ENCODE measurements at regions not wholly inside any gene's neighbourhood (a gene's known extent, or its start where the extent isn't known, plus 50 kb on each side); places are given as distances from the start of the nearest gene placed in this dataset.

DNA sequence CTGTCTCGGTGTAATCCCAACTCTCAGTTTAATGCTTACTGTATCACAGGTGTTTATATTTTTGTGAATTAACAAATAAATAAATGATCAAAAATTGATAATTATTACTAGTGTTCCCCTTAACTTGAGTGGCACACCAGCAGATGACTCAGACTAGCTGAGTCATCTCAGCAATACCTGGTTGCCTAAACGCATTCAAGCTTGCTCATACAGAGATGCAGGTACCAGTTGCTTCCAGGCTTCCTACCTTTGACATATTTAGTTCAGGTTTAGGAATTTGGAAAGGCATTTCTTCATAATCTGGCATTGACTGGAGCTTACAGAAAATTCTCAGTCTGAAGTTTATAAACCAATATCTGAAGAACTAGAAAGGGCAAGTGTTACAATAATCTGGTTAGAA lies 78.9 kb upstream of the LMO4 start:
- H3K4me1 ChIP-seq: no peaks in the 10 kb centered on the region
- H3K27me3 ChIP-seq (ENCODE audit: low read depth): no peaks in the 10 kb centered on the region
- no peak for DNase-seq (ENCODE audit: low spot score in 2 of 2)
- in situ Hi-C loops (cut with MboI; ENCODE audit: low sequenced_read_pairs): no loop called here
- no peaks in the 10 kb centered on the region for H3K36me3 ChIP-seq (replicated peaks)
- no peaks in the 10 kb centered on the region for H3K9me3 ChIP-seq
- no peak overlapping the region for H3K4me3 ChIP-seq

DNA sequence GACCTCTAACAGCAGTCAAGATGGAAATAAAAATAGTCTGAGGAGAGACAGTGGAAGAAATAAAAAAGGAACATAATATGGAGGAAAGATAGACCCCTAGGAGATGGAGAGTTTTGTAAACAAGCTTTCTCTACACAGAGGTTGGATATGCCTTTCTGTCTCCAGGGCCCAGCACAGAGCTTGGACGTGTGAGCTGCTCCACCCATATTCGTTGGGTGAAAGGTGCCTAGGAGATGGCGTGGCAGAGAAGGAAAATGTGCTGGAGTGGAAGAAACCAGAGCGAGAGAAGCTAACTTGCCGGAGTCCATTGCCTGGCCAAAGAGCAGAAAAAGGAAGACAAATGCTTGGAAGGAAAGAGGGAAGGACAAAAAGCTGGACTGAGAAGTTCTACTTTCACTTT lies 78.3 kb upstream of the LMO4 start:
- H3K36me3 ChIP-seq (replicated peaks): no peaks in the 10 kb centered on the region

DNA sequence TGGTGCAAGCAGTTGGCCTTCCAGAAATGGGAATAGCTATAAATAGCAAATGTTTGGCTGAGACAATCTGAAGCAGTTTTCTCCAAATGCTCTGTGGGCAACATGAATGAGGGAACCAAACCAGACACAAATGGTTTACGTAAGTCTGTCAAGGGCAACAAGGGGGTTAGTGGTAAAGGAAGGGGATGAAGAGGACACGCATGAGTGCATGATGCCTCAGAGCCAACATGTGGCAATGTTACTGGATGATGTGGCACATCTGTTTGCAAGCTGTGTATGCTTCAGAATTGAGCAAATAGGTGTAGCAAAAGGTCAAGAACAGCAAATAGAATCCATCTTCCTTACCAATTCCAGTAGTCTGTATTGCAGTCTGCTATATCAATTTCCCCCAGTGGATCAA lies 76.3 kb upstream of the LMO4 start:
- no peaks in the 10 kb centered on the region for H3K36me3 ChIP-seq (replicated peaks)
- no peaks in the 10 kb centered on the region for H3K9me3 ChIP-seq
- H3K27me3 ChIP-seq (ENCODE audit: low read depth): no peaks in the 10 kb centered on the region
- H3K4me3 ChIP-seq: no peak overlapping the region
- H3K4me1 ChIP-seq: no peaks in the 10 kb centered on the region
- no peak for DNase-seq (ENCODE audit: low spot score in 2 of 2)
- in situ Hi-C loops (cut with MboI; ENCODE audit: low sequenced_read_pairs): no loop called here

More for the DNA sequence above, 78.3 kb upstream of the LMO4 start:
- Histone ChIP-seq H3K4me3 (no peak overlapping the region), H3K27me3 (ENCODE audit: low read depth) (no peaks in the 10 kb centered on the region), H3K9me3 (no peaks in the 10 kb centered on the region), H3K4me1 (no peaks in the 10 kb centered on the region)
- no peak for DNase-seq (ENCODE audit: low spot score in 2 of 2)
- in situ Hi-C loops (cut with MboI; ENCODE audit: low sequenced_read_pairs): no loop called here

DNA sequence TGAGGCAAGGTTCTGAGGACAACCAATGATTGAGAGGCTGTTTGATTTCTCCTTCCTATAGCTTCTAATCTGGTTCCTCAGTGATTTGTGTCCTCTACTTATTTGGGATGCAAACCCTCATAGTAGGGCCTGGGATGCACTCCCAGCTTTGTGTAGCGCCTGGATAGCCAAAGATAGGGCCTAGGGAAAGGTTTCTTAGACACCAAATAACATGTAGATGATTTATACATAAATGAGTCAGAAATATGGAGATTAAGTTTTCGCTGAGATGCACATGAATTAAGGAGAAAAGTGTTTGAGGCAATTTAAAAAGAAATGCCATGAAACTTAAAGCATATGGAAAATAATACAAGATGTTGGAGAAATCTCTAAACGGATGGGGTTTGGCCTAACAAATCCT lies 66.0 kb upstream of the LMO4 start:
- Histone ChIP-seq H3K27me3 (ENCODE audit: low read depth) (no peaks in the 10 kb centered on the region), H3K36me3 (replicated peaks) (no peaks in the 10 kb centered on the region), H3K9me3 (no peaks in the 10 kb centered on the region), H3K4me1 (no peaks in the 10 kb centered on the region), H3K4me3 (no peak overlapping the region)
- in situ Hi-C loops (cut with MboI; ENCODE audit: low sequenced_read_pairs): no loop called here
- DNase-seq (ENCODE audit: low spot score in 2 of 2): no peak

DNA sequence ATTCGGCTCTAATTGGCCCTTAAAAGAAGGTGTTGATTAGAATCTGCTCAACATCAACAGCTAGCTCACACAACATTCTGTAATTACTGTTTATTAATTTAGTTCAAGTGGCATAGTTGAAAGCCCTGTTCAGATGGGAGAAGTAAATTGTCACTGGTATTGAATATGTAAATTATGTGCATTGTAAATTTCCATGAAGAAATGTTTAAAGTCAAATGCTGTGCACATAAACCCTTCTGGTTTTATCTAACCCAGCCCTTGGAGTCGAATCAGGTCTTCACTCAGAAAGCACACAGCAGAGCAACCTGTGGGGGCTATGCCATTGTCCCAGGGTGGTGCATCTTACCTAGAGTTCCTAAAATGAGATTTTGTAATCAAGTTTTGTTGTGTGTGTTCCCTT lies 65.4 kb upstream of the LMO4 start:
- H3K4me1 ChIP-seq: no peaks in the 10 kb centered on the region
- no peak for DNase-seq (ENCODE audit: low spot score in 2 of 2)
- H3K9me3 ChIP-seq: no peaks in the 10 kb centered on the region
- no peaks in the 10 kb centered on the region for H3K27me3 ChIP-seq (ENCODE audit: low read depth)
- H3K36me3 ChIP-seq (replicated peaks): no peaks in the 10 kb centered on the region
- in situ Hi-C loops (cut with MboI; ENCODE audit: low sequenced_read_pairs): no loop called here
- no peak overlapping the region for H3K4me3 ChIP-seq

DNA sequence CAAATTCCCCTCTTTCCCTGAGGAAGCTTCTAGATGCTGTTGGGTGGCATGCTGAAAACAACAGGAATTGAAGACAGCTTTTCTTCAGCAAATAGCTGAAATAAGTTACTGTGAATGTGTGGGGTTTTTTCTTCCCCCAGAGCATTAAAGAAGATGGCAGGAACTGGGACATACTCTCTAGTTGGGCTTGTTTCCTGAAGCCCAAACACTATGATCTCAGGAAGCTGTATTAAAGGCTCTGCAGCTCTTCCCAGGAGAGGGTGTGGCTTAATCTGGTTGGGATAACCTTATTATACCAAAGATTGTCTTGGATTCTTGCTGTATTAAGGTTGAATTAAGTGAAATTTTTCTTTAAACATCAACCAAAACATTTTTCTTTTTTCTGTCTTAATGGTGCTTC lies 64.9 kb upstream of the LMO4 start:
- Histone ChIP-seq H3K27me3 (ENCODE audit: low read depth) (no peaks in the 10 kb centered on the region), H3K36me3 (replicated peaks) (no peaks in the 10 kb centered on the region), H3K9me3 (no peaks in the 10 kb centered on the region), H3K4me3 (no peak overlapping the region), H3K4me1 (no peaks in the 10 kb centered on the region)
- in situ Hi-C loops (cut with MboI; ENCODE audit: low sequenced_read_pairs): no loop called here
- no peak for DNase-seq (ENCODE audit: low spot score in 2 of 2)

DNA sequence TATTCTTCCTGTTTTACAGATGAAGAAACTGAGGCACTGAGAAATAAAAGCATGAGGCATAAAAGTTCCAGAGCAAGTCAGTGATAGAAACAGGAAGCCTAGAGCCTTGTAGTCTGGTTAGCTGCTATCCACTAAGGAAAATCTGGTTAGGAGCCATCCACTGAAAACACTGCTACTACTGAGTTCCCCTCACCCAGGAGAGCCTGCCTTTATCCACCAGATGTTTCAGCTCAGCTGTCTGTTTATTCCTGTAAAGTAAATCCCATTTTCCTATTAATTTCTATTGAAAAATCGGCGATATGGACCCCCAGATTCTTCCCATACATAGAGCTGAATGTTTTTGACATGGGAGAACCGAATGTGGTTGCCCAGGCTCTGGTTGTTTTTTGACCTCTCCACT lies 63.7 kb upstream of the LMO4 start:
- in situ Hi-C loops (cut with MboI; ENCODE audit: low sequenced_read_pairs): no loop called here
- no peaks in the 10 kb centered on the region for H3K36me3 ChIP-seq (replicated peaks)
- H3K4me1 ChIP-seq: no peaks in the 10 kb centered on the region
- H3K27me3 ChIP-seq (ENCODE audit: low read depth): no peaks in the 10 kb centered on the region
- no peak for DNase-seq (ENCODE audit: low spot score in 2 of 2)
- no peaks in the 10 kb centered on the region for H3K9me3 ChIP-seq
- H3K4me3 ChIP-seq: no peak overlapping the region

DNA sequence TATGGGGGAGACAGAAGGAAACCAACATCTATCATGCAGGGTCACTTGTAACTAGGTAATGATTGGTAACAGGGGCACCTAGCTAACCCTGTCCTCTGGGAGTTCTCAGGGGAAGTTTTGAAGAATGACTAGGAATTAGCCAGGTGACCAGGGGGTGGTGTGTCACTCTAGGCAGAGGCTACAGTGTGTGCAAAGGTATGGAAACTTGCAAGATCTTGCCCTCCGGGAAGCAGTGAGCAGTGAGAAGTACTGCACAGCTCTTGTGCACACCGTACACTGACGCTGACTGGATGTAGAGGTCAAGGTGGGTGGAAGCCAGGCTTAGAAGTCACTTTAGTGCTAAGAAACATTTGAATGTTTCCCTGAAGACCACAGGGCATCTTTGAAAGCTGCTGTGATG lies 62.9 kb upstream of the LMO4 start:
- in situ Hi-C loops (cut with MboI; ENCODE audit: low sequenced_read_pairs): no loop called here
- Histone ChIP-seq H3K4me1 (peaks cover 7% of the 10 kb centered on the region), H3K4me3 (no peak overlapping the region), H3K9me3 (no peaks in the 10 kb centered on the region), H3K36me3 (replicated peaks) (no peaks in the 10 kb centered on the region), H3K27me3 (ENCODE audit: low read depth) (no peaks in the 10 kb centered on the region)
- DNase-seq (ENCODE audit: low spot score in 2 of 2): no peak

DNA sequence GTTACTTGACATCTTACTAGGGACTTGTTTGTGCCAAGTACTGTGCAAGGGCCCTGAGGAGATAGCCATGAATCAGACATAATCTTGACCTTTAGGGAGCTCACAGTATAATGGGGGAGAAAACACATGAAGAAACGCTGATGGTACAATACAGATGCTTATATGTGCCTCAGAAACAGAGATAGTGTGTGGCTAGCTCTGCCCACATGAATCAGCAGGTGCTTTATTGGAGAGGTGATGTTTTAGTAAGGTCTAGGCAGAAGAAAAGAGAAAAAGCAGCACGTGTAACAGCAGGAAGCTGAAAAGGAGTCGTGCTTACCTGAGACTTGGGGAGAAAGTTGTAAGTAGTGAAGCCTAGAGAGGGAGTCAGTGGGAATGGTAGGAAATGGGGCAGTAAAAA lies 60.6 kb upstream of the LMO4 start:
- in situ Hi-C loops (cut with MboI; ENCODE audit: low sequenced_read_pairs): no loop called here
- peaks cover 15% of the 10 kb centered on the region for H3K4me1 ChIP-seq
- no peak for DNase-seq (ENCODE audit: low spot score in 2 of 2)

DNA sequence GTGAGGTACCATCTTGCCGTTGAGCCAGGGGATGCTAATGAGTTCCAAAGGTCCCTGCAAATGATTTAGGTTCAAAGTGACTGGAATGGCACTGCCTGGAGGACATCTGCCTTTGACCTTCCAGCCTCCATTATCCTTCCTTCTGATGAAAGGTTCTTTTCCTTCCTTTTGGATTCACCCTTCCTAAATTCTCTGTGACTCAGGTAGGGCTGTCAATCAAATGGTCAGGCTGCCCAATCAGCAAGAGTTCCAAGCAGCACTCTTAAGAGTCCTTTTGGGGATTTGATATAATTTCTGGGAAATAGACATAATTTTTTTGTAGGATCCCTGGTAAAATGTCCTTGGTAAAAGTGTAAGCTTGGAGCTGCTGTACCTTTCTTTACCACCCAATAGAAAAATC lies 58.8 kb upstream of the LMO4 start:
- H3K9me3 ChIP-seq: no peaks in the 10 kb centered on the region
- in situ Hi-C loops (cut with MboI; ENCODE audit: low sequenced_read_pairs): no loop called here
- H3K27me3 ChIP-seq (ENCODE audit: low read depth): no peaks in the 10 kb centered on the region
- H3K4me3 ChIP-seq: no peak overlapping the region
- no peaks in the 10 kb centered on the region for H3K36me3 ChIP-seq (replicated peaks)
- DNase-seq (ENCODE audit: low spot score in 2 of 2): no peak
- H3K4me1 ChIP-seq: peaks cover 18% of the 10 kb centered on the region

More for the DNA sequence above, 60.6 kb upstream of the LMO4 start:
- no peak overlapping the region for H3K4me3 ChIP-seq
- H3K36me3 ChIP-seq (replicated peaks): no peaks in the 10 kb centered on the region
- H3K27me3 ChIP-seq (ENCODE audit: low read depth): no peaks in the 10 kb centered on the region
- H3K9me3 ChIP-seq: no peaks in the 10 kb centered on the region

DNA sequence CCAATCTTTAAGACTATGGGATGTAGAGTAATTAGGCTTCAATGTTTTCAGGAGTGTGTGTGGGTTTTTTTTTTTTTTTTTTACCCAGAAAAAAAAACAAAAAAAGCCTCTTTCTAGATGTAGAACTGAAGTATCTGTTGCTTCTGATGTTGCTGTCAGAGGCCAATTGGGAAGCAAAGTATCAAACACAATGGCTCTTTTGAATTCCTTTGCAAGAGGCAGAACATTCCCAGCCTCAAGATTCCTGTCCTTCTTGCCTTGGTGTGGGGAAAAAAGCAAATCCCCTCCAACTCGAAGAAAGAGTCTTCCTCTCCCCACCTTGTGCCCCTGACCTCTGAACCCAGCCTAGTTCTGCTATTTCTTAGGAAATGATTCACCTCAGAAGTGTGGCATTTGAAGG lies 55.4 kb upstream of the LMO4 start:
- no peak for DNase-seq (ENCODE audit: low spot score in 2 of 2)
- in situ Hi-C loops (cut with MboI; ENCODE audit: low sequenced_read_pairs): no loop called here
- Histone ChIP-seq H3K27me3 (ENCODE audit: low read depth) (no peaks in the 10 kb centered on the region), H3K36me3 (replicated peaks) (no peaks in the 10 kb centered on the region), H3K9me3 (no peaks in the 10 kb centered on the region), H3K4me1 (peaks cover 42% of the 10 kb centered on the region), H3K4me3 (no peak overlapping the region)

DNA sequence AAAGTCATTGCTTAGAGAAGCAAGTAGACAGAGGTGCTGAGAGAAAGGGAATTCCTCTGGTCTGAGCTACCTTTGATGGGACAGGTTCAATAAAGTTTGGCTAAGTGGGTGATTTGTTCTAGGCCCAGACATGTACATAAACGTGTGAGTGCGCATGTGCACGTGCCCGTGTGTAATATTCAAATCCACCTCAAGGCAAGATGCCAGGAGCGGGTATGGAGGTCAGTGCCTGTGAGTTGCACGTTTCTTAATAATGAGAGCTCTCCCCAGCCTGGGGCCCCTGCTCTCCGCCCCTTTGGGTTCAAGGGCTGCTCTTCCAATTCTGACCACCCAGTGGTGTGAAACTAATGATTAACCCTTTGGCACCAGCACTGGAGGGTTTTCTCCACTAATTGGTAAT lies 53.8 kb upstream of the LMO4 start:
- H3K36me3 ChIP-seq (replicated peaks): no peaks in the 10 kb centered on the region
- no peak for DNase-seq (ENCODE audit: low spot score in 2 of 2)
- in situ Hi-C loops (cut with MboI; ENCODE audit: low sequenced_read_pairs): loop anchor here (25.0 kb wide), 3 partner anchors 687 to 1012 kb away; no protein-coding TSS in a partner anchor
- H3K9me3 ChIP-seq: no peaks in the 10 kb centered on the region
- no peak overlapping the region for H3K4me3 ChIP-seq
- peaks cover 50% of the 10 kb centered on the region for H3K4me1 ChIP-seq
- H3K27me3 ChIP-seq (ENCODE audit: low read depth): no peaks in the 10 kb centered on the region

DNA sequence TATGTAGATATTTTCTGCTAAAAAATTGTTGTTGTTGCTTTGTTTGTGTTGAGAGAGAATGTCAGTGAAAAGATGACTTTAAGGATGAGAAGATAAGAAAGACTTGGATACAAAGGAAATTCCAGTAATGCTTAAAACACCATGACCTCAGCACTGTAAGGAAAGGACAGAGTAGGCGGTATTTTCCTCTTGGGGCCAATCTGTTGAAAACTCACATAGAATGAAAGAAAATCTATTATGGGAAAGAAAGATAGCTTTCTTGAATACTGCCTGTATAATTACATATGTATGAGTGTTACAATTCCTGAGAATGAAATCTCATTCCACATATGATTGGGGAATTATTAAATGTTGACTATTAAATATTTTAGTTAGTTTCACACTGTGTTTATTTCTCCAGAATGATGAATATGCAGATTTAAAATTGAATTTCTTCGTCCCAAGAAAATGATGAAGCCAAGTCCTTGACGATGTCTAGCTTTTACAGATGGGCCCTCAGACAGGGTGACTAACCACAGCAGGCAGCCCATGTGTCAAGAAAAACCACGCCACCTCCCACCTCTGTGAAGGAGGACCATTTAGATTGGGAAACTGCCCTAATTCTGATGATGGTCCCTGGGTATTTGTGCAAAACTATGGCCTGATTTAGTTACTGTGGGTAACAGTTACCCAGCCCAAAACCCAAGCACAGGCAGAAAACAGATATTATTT lies 49.7 kb upstream of the LMO4 start:
- Histone ChIP-seq H3K4me3 (no peak overlapping the region), H3K9me3 (no peaks in the 10 kb centered on the region), H3K36me3 (replicated peaks) (no peaks in the 10 kb centered on the region), H3K27me3 (ENCODE audit: low read depth) (no peaks in the 10 kb centered on the region), H3K4me1 (peaks cover 33% of the 10 kb centered on the region)
- no peak for DNase-seq (ENCODE audit: low spot score in 2 of 2)
- in situ Hi-C loops (cut with MboI; ENCODE audit: low sequenced_read_pairs): loop anchor here (25.0 kb wide), 3 partner anchors 683 to 1008 kb away; no protein-coding TSS in a partner anchor
